Body of pancreas (tissue), 4 donors: ENCODE measurements at regions not wholly inside any gene's neighbourhood (a gene's known extent, or its start where the extent isn't known, plus 50 kb on each side); places are given as distances from the start of the nearest gene placed in this dataset.

Experiments used
- ATAC-seq: fragments of 150-250 bp; one replicate; pipeline ENCODE4 v1.9.1; 2016
- DNase-seq, 4 donors: peaks; one replicate each; pipeline ENCODE4 v3.0.0-alpha.2; 2019
- H3K27ac ChIP-seq, 4 donors: fragments of 200-600 bp; sonication (generic); 1 replicate in 3 of 4; 2 replicates in 1 of 4; pipeline versions ENCODE4 v1.5.1 to v1.6.1; 2016 to 2019; ENCODE audit warnings: mild to moderate bottlenecking in 1 of 4, mixed read lengths in 1 of 4, moderate library complexity in 1 of 4
- H3K27me3 ChIP-seq, 2 donors: fragments of 200-600 bp; sonication (generic); one replicate each; pipeline ENCODE4 v1.6.0; 2016; ENCODE audit warnings: mild to moderate bottlenecking in 1 of 2
- H3K36me3 ChIP-seq, 2 donors: fragments of 200-600 bp; sonication (generic); replicated peaks in 1 of 2; 2 replicates each; pipeline ENCODE4 v1.5.1; 2016; ENCODE audit warnings: low read depth in 2 of 2; ENCODE audit not compliant: insufficient read depth in 1 of 2
- H3K4me1 ChIP-seq: fragments of 200-600 bp; sonication (generic); one replicate; pipeline ENCODE4 v1.6.0; 2016
- H3K4me3 ChIP-seq, 2 donors: fragments of 200-600 bp; sonication (generic); 1 replicate in 1 of 2; 2 replicates in 1 of 2; pipeline ENCODE4 v1.5.1; 2016 to 2019
- H3K9me3 ChIP-seq, 3 donors: fragments of 200-600 bp; sonication (generic); 1 replicate in 2 of 3; 2 replicates in 1 of 3; pipeline ENCODE4 v1.5.1; 2016
- CTCF ChIP-seq, 7 experiments: fragments of 450-650 bp in 4 of 7; fragments of 200-600 bp in 3 of 7; sonication (generic) in 3 of 7; IDR thresholded peaks; one replicate each; pipeline ENCODE4 v1.5.1; 2016 to 2019; ENCODE audit warnings: antibody characterized with exemption in 7 of 7
- POLR2A ChIP-seq, 3 donors: fragments of 450-650 bp; IDR thresholded peaks; one replicate each; pipeline ENCODE4 v1.6.1; 2016; ENCODE audit warnings: antibody characterized with exemption in 3 of 3, mild to moderate bottlenecking in 2 of 3
- WGBS, 2 donors: methylation state at CpG; one replicate each; pipeline ENCODE4 v1.1.5; 2017; 5-methylcytosine and 5-hydroxymethylcytosine counted together
- intact Hi-C: fragments of 100-400 bp; cut with DNase I; formaldehyde crosslinking; loops from one replicate; pipeline ENCODE4 v1.15.1; 2023

GRCh38 chr10:107379601-107380000 lies 215.1 kb upstream of the SORCS1 start:
- Histone ChIP-seq H3K4me1 (no peaks in the 10 kb centered on the region), H3K4me3 (no peak overlapping the region), H3K9me3 (no peaks in the 10 kb centered on the region), H3K27me3 (no peaks in the 10 kb centered on the region), H3K36me3 (no peaks in the 10 kb centered on the region), H3K27ac (no peak overlapping the region)
- intact Hi-C loops: no loop called here
- WGBS, 2 donors: 48 to 62% methylated on average over 2 of the region's 2 CpGs
- ATAC-seq: no peak
- TF ChIP-seq POLR2A (IDR thresholded peaks at IDR 0.05): no peak
- no peak for TF ChIP-seq CTCF (IDR thresholded peaks at IDR 0.05)
- no peak for DNase-seq

GRCh38 chr10:107371801-107372200 lies 207.3 kb upstream of the SORCS1 start:
- WGBS, 2 donors: 72 to 81% methylated on average over 2 of the region's 2 CpGs
- intact Hi-C loops: no loop called here
- TF ChIP-seq CTCF (IDR thresholded peaks at IDR 0.05): no peak
- TF ChIP-seq POLR2A (IDR thresholded peaks at IDR 0.05): no peak

GRCh38 chr10:107364872-107365271 lies 200.4 kb upstream of the SORCS1 start:
- no peak overlapping the region for H3K27ac ChIP-seq
- DNase-seq (no peak), ATAC-seq (no peak)
- 56 to 69% methylated on average over 3 of the region's 3 CpGs for WGBS, 2 donors
- no peak for TF ChIP-seq CTCF (IDR thresholded peaks at IDR 0.05)
- TF ChIP-seq POLR2A (IDR thresholded peaks at IDR 0.05): no peak
- H3K9me3 ChIP-seq: no peaks in the 10 kb centered on the region
- no peak overlapping the region for H3K4me3 ChIP-seq
- no peaks in the 10 kb centered on the region for H3K27me3 ChIP-seq
- no peaks in the 10 kb centered on the region for H3K36me3 ChIP-seq
- H3K4me1 ChIP-seq: no peaks in the 10 kb centered on the region
- intact Hi-C loops: no loop called here

More at GRCh38 chr10:107371801-107372200, 207.3 kb upstream of the SORCS1 start:
- ATAC-seq: no peak
- no peaks in the 10 kb centered on the region for H3K36me3 ChIP-seq
- no peak overlapping the region for H3K4me3 ChIP-seq
- no peaks in the 10 kb centered on the region for H3K27me3 ChIP-seq
- no peak for DNase-seq
- H3K27ac ChIP-seq: no peak overlapping the region
- no peaks in the 10 kb centered on the region for H3K9me3 ChIP-seq
- H3K4me1 ChIP-seq: no peaks in the 10 kb centered on the region

- no peaks in the 10 kb centered on the region for H3K36me3 ChIP-seq
- ATAC-seq (no peak), DNase-seq (no peak)
- intact Hi-C loops: no loop called here
- no peaks in the 10 kb centered on the region for H3K9me3 ChIP-seq
- H3K27ac ChIP-seq: no peak overlapping the region
- H3K27me3 ChIP-seq: no peaks in the 10 kb centered on the region
- no peak overlapping the region for H3K4me3 ChIP-seq
- TF ChIP-seq CTCF (IDR thresholded peaks at IDR 0.05) (no peak), POLR2A (IDR thresholded peaks at IDR 0.05) (no peak)
- no peaks in the 10 kb centered on the region for H3K4me1 ChIP-seq
Observed at GRCh38 chr10:107362306-107362705, 197.8 kb upstream of the SORCS1 start.

- H3K4me1 ChIP-seq: no peaks in the 10 kb centered on the region
- TF ChIP-seq POLR2A (IDR thresholded peaks at IDR 0.05) (no peak), CTCF (IDR thresholded peaks at IDR 0.05) (no peak)
- ATAC-seq: no peak
- H3K36me3 ChIP-seq: no peaks in the 10 kb centered on the region
- H3K27ac ChIP-seq: no peak overlapping the region
- H3K27me3 ChIP-seq: no peaks in the 10 kb centered on the region
- no peak overlapping the region for H3K4me3 ChIP-seq
- H3K9me3 ChIP-seq: no peaks in the 10 kb centered on the region
- no peak for DNase-seq
- intact Hi-C loops: no loop called here
Observed at GRCh38 chr10:107357033-107357432, 192.5 kb upstream of the SORCS1 start.
